Right ventricle myocardium superior (tissue), 1 donor: ENCODE measurements at regions not wholly inside any gene's neighbourhood (a gene's known extent, or its start where the extent isn't known, plus 50 kb on each side); places are given as distances from the start of the nearest gene placed in this dataset.

ENCODE experiments used
- ATAC-seq: fragments of 200-7000 bp; cut with Tn5 transposase; one replicate; pipeline ENCODE4 v1.9.1; 2020; ENCODE audit warnings: mild to moderate bottlenecking; ENCODE audit not compliant: poor library complexity
- DNase-seq: peaks from one replicate; pipeline ENCODE4 v3.0.0-alpha.2; 2020
- intact Hi-C: fragments of 100-400 bp; cut with DNase I; formaldehyde crosslinking; loops from one replicate; pipeline ENCODE4 v1.11.2; 2022
- donor health status: DM: no; HTN: yes; CAD: no; lungs with severe emphysema.

DNA sequence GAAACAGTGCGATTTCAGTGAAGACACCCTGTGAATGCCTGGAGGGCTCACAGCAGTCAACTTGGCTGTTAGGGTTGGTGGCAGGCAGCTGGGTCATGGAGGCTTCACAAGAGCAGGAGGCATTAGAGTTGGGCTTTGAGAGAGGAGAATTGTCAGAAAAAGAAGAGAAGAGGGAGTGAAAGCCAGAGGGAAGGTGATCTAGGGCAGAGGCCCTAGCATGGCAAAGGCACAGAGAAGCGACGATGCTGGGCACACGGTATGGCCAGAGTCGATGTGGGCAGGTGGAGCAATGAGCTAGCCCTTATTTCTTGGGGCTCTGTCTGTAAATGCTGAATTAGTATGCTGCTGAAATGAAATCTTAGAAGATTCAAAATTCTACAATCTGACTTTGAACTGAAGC, 52.6 kb upstream of the OLFM4 start:
- ATAC-seq: no peak
- intact Hi-C loops: no loop called here
- no peak for DNase-seq

DNA sequence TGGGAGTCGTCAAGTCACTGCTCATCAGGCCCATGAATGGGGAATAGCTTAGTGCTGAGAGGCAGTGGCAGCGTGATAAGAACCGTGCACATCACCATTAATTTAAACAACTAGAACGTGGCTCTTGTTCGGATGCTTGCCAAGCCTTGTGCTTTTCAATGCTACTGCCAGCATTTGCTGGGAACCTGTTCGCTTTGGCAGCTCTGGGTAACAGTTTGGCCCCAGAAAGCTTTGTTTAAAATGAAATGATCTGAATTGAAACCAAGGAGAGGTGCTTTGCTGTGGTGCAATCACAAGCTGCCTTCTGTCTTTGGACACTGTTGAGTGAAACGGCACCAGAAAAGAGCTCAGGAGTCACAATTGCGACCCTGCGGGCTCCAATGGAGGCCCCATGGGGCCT, 53.5 kb upstream of the OLFM4 start:
- ATAC-seq (no peak), DNase-seq (no peak)
- intact Hi-C loops: no loop called here

DNA sequence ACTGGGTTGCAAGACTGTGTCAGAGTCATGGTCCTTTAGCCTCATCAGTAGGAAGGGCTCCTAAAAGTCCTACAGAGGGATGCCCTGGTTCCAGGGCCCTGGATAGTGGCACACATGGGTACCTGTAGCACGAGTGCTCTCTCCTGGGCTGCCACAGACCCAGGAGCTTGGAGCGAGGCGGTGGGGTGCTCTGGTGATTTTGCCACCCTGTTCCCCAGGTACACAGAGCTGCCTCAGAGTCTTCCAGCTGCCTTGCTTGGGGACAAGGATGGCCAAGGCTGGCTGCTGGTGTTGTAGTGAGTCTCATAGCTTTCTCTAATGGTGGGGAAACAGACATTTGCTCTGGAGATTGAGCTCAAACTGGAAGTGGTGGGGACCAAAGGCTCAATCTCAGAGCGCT, 53.9 kb upstream of the OLFM4 start:
- intact Hi-C loops: no loop called here
- ATAC-seq (no peak), DNase-seq (no peak)

DNA sequence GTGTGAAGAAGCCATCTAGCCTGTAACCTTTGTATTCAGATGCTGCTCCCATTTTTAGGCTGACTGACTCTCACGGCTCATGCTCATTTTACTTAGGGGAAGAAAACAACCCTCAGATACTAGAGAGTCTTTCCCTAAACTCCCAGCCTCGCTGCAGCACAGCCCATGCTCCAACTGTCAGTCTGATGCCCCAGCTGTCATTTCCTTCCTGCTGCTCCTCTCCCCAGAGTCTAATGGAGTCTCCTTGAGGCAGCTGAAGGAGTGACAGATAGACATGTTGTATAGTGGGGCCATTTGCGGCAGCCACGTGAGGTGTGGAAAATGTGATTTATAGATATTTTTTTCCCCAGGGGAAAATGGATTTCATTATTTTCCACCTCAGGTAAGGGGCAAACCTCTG, 59.2 kb upstream of the OLFM4 start:
- no peak for ATAC-seq
- no peak for DNase-seq
- intact Hi-C loops: loop anchor here (5.0 kb wide), 2 partner anchors 183 to 362 kb away; no protein-coding TSS in a partner anchor

DNA sequence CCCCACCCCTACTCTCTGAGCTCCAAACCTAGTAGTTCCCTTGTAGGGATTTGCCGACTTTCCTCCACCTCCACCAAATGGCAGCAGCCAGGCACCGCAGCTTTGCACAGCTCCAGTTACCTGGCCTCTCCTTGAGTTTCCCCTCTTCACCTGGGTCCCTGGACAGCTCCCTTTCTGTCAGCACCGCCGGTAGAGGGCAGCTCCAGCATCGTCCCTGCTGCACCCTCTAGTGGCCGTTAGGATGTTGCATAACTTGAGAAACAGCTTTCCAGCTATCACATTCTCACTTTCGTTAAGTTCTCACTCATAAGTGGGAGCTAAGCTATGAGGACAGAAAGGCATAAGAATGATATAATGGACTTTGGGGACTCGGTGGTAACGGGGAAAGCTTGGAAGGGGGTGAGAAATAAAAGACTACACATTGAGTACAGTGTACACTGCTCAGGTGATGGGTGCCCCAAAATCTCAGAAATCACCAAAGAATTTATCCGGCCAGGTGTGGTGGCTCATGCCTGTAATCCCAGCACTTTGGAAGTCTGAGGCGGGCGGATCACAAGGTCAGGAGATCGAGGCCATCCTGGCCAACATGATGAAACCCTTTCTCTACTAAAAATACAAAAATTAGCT, 60.4 kb upstream of the OLFM4 start:
- peak; percentile 77 for DNase-seq
- intact Hi-C loops: loop anchor here (5.0 kb wide), 2 partner anchors 184 to 361 kb away; no protein-coding TSS in a partner anchor
- peak; percentile 95 for ATAC-seq

DNA sequence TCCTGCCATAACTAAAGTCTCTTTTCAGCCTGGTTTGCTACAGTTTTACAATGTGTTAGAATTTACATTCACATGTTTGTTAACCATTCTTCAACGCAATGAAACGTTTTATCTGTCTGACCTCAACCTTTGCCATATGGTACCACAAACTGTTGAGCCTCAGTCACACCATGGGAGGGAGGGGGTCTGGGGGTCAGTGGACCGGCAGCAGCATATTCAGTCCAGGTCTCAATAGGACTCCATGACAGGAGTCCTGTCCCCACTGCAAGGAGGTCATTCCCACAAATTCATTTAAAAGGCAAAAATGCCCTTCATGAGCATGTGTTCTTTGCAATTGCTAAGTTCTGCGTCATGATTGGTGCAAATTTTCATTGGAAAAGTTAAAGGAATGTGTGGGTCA, 66.6 kb upstream of the OLFM4 start:
- no peak for DNase-seq
- intact Hi-C loops: no loop called here
- ATAC-seq: no peak

DNA sequence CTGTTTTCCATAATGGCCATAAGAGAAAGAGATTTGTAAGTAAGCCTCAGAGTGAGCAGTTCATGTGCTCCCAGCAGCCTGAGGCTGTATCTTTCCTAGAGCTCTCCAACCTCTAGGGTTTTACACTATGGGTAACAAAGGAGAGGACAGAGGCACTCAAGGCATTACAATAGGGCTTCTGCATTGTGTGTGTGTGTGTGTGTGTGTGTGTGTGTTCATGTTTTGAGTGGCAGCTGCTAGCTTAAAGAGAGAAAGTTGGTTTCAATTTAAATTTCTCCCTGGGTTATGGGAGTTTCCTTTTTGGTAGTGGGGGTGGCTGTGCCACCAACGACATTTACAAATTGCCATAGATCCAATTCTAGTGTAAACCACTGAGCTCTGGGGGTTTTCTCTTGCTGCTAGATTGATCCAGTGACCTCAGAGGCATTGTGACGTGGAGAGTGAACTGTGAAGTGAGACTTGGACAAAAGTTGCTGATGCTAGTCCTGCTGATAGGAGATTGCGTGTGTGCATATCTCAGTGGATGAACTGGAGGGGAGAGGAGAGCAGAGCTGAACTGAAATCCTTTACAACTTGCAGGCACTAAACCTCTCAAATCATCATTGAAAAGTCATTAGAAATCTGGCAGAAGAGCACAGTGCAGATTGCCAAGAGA, 67.2 kb upstream of the OLFM4 start:
- ATAC-seq (no peak), DNase-seq (no peak)
- intact Hi-C loops: no loop called here

DNA sequence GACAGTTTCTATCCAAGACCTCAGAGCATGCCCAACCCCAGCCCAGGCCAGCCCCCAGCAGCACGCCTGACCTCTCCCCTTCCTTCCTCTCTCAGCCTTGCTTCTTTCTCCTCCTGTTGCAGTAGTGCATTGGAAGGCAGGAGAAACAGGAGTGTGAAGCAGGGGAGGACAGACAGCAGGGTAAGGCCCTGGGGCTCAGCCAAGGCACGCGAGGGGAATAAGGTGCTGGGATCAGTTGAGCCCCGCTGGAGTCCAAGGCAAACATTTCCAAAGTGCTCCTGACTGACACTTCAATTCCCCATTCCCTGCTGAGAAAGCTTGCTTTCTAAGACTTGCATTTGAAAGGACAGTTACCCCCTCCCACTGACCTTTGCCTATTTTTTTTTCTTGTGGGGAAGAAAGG, 73.1 kb upstream of the OLFM4 start:
- no peak for ATAC-seq
- DNase-seq: no peak
- intact Hi-C loops: no loop called here

DNA sequence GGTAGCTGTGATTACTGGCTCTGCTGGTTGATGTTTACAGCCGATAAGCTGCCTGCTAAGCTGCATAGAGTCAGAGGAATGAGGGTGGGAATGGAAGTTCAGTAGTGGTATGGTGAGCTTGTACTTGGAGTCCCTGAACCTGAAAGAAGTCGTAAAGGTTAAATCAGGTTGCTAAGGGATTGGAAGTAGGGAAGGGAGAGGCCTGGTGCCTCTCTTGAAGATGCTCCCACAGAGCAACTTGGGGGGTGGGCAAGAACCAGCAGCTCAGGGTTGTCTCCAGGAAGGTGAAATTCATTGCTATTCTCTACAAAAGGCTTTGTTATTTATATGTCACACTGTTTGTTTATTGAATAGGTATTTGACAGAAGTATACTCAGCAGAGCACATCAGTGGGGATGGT, 73.8 kb upstream of the OLFM4 start:
- intact Hi-C loops: no loop called here

DNA sequence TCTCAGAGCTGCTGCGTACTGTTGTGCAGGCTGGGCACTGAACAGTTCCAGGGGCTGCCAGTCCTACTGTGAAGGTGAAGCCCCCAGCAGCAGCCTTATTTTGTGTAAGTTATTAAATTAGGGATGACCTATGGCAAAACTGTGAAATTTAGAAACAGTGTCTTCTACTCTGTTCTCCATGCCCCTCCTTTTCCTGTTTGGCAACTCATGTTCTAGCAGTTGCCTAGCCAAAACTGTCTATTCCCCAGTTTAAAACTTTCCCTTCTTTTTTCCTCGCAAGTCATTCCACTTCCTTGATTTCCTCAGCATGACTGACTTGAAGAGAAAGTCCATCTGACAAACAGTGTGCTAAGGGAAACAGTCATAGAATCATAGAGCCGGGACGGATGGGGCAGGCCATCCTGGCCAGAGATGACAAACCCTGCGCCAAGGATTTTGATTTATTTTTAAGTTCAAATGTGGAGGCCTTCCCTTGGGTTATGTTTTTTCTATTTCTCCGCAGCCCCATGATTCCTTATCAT, 78.1 kb upstream of the OLFM4 start:
- intact Hi-C loops: no loop called here
- peak; percentile 70 for ATAC-seq
- no peak for DNase-seq

More for the DNA sequence above, 73.8 kb upstream of the OLFM4 start:
- ATAC-seq (no peak), DNase-seq (no peak)

DNA sequence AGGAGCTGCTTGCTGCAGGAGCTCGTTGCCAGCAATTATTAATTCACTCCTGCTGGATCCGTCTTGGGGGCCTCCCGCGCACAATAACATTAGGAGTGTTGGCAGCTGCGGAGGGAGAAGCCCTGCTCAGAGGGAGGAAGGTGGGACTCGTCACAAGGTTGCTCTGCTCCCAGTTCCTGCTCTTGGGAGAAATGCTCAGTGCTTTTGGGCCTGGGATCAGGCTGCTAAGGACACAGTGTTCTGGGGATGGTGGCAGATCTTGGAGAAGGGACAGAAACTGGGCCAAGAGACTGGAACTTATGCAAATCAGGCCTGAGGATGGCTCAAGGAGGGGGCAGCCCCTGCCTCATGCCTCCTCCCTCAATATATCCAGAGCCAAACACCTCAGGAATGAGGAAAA, 78.9 kb upstream of the OLFM4 start:
- intact Hi-C loops: no loop called here
- peak; percentile 69 for DNase-seq

DNA sequence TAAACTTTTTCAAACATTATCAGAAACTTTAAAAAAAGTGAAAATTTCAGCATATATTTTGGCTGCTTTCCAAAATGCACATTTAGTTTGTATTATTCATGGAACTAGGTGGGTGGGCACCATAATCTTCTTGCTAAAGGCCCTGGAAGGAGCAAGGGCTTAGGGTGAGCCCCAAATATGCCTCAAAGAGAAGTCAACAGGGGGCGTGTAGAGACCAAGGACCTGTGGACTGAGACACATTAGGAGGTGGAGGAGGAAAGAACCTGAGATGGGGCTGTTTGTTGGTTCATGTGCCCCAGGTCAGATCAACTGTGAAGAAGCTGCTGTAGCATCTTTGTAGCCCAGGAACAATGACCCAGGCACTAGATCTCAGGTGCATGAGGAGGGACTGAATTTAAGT, 79.6 kb upstream of the OLFM4 start:
- no peak for ATAC-seq

More for the DNA sequence above, 78.9 kb upstream of the OLFM4 start:
- peak; percentile 90 for ATAC-seq

DNA sequence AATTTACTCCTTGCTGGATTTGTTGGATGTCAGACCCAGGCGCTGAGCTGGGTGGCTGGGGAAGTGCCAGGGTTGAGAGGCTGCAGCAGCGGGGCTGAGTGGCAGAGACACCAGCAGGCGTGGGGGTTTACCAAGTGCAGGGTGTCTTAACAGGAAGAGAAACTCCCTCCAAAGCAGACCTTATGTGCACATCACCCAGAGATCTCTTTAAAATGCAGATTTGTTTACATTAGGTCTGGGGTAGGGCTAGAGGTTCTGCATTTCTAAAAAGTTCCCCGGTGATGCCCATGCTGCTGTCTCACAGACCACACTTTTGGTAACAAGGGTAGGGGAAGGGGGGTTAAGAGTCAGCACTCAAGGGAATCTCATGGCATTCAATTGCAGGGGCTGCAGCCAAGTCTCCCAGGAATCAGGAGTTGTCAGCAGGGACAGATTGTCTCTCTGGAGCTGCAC, 80.7 kb upstream of the OLFM4 start:
- ATAC-seq: no peak
- intact Hi-C loops: no loop called here
- DNase-seq: peak; percentile 58

More for the DNA sequence above, 79.6 kb upstream of the OLFM4 start:
- intact Hi-C loops: no loop called here
- DNase-seq: no peak

DNA sequence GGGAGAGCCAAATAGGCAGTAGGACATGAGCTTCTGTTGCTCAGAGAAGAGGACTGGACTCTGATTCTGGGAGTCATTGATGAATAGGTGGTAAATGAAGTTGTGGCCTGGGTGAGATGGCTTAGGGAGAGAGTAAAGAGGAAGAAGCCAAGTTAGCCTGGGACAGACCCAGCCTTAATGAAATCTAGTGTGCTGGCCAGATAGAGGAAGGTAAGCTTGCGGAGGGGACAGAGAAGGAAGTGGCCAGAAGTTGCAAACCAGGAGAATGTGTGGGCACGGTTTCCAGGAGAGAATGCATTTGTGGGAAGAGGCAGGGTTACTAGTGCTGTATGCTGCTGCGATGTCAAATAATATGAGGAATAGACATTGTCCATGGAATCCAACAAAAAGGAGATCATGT, 83.3 kb upstream of the OLFM4 start:
- no peak for ATAC-seq
- intact Hi-C loops: no loop called here
- DNase-seq: no peak

DNA sequence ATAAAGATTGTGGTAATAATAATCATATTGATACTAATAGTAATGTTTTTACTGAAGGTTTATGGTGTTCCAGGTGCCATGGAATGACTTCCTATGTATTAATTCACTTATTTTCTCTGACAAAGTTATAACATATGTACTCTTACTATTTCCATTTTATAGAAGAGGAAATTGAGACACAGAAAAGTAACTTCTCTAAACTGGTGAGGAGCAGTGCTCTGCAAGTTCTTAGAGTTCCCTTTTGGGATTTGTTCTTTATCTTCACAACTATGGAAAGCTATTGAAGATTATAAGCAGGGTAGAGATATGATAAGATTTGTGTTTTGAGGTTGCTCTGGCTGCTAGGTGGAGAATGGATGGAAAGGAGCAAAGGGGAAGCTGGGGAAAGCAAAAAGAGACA, 83.9 kb upstream of the OLFM4 start:
- DNase-seq (no peak), ATAC-seq (no peak)
- intact Hi-C loops: no loop called here

DNA sequence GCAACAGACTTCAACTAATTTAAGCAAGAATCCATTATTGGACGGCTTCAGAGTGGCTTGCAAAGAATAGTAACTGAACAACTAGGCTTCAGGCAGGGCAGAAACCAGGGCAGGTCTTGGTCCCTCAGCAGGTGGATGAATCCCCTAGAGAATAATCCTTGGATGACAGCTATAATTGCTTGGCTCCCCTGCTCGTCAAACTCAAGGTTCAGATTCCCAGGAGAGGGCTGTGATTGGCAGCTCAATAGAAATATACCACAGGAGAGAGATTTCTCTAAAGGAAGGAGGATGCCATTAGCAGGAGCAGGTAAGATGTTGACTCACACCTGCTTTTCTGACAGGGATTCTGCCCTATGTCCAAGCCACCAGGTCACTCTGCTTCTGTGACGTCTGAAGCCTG, 89.6 kb upstream of the PCDH8 start:
- no peak for DNase-seq
- ATAC-seq: no peak
- intact Hi-C loops: no loop called here

DNA sequence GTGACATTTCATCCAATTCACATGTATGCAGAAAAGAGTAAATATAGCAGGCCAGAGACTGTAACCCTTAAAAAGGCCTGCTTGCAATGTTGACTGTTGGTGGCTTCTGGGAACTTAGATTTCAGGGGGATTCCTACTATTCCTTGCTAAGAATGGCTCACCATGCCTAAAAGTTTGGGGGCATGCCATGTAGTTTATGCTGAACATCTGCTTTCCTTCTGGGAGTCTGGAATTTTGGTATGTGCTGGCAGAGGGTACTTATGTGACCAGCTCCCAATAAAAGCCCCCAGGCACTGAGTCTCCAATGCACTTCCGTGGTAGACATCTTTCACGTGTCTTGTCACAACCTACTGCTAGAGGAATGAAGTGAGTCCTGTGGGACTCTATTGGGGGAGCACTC, 88.4 kb upstream of the PCDH8 start:
- DNase-seq: no peak
- intact Hi-C loops: no loop called here
- no peak for ATAC-seq

DNA sequence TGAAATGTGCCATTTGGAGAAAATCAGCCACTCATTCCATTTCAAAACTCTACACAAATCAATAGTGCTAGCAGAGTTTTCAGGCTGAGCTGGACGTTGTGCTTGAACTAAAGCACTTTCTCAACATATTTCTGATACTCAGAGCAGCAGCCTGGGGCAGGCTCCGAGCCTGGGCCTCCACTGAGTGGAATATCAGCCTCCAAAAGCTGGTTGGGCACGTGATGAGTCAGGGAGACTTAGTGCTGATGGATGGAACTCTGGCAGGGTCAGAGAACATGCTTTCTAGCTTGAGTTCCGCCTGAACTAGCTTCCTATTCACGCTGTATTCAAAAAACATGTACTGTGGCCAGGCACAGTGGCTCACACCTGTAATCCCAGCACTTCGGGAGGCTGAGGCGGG, 85.8 kb upstream of the PCDH8 start:
- no peak for DNase-seq
- ATAC-seq: no peak
- intact Hi-C loops: no loop called here

DNA sequence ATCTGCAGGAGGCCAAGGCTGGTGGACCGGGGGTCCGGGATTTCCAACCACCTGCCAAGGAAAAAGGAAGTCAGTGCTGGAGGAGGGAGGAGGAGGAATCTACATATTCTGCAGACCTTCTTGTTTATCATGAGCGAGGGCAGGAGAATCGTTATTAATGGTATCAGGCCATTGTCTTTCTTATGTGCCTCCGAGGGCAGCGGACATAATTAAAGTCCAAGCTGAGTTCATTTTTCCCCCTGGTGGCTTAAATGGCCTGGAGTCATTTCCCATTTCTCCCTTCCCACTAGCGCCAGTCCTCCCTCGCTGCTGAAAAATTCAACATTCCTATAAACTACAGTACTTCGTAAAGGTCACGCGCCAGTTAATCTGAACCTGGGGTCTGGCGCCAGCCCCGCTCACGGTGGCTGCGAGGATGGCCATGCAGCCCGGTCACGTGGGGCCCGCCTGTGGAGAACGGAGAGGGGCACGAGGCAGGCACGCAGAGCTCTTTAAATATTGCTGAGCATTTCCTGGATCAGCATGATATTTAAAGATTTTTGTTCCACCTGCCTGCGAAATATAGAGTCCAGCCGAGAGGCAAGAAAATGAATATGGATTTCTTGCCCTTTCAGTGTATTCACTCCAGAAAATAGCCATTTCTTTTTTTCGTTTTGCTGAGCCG, 85.2 kb upstream of the PCDH8 start:
- no peak for ATAC-seq
- DNase-seq: no peak
- intact Hi-C loops: no loop called here

DNA sequence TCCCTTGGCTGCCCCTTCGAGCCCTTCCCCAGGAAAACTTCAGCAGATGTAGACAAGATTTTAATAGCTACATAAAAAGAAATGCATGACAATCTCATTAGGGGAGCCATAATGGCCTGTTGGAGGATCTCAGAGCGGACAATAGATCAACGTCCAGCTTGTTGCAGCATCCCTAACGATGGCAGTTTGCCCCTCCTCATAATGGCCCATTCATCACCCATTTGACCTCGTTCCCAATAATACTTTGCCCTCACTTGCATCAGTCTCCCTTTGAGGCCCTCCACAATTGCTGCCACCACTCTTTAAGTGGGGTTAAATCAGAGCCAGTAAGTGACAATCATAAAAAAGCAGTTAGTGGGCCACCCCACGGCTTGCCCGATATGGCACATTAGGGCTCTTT, 84.7 kb upstream of the PCDH8 start:
- intact Hi-C loops: no loop called here
- ATAC-seq (no peak), DNase-seq (no peak)
